ENCODE measurements at regions not wholly inside any gene's neighbourhood (a gene's known extent, or its start where the extent isn't known, plus 50 kb on each side); places are given as distances from the start of the nearest gene placed in this dataset.

DNA sequence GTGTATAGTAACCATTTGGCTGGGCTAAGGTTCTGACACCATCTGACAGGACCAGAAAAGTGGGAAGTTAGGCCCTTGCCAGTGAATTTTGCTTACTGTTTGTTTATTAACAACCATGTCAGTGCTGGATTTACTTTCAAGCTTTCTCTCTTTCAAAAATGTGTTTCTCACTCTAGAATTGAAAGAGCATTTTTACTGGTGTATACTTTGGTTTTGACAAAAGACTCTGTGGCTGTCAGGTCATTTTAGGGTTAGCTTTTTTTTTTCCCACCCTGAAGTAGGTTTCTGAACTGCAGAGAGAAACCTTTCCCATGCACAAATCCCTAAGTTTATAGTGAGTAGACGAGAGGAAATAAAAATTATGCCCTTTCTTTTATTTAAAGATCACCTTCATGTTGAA lies 230.0 kb upstream of the TBC1D5 start:
- Histone ChIP-seq H3K4me3 (replicated peaks in 1 of 3) (no peak overlapping the region), H3K4me1 (no peaks in the 10 kb centered on the region)
- WGBS, 2 donors, result 63 to 73% methylated on average over 1 of the region's 1 CpG

DNA sequence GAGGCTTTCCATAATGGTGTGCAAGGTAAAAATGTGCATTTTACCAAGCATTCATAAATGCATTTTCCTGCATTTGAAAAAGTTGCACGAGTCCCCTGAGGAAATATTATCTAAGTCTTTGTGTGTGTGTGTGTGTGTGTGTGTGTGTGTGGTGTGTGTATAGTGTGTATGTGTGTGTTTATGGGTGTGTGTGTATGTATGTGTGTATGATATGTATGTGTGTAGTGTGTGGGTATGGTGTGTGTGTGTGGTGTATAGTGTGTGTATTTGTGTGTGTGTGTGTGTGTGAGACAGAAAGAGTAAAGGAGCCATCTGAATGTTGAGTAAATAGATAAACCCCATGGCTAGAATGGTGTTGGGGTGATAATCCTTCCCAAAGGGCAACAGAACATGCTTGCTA lies 229.6 kb upstream of the TBC1D5 start:
- Histone ChIP-seq H3K9me3 (no peaks in the 10 kb centered on the region), H3K4me1 (no peaks in the 10 kb centered on the region), H3K27ac (no peak overlapping the region), H3K4me3 (replicated peaks in 1 of 3) (no peak overlapping the region), H3K27me3 (no peaks in the 10 kb centered on the region), H3K36me3 (no peaks in the 10 kb centered on the region)
- intact Hi-C loops (cut with DNase I), result no loop called here
- DNase-seq, result no peak
- TF ChIP-seq POLR2A (IDR thresholded peaks at IDR 0.05) (no peak), CTCF (IDR thresholded peaks at IDR 0.05) (no peak)
- 89 to 93% methylated on average over 1 of the region's 1 CpG for WGBS, 2 donors

More for the DNA sequence above, 230.0 kb upstream of the TBC1D5 start:
- intact Hi-C loops (cut with DNase I), result no loop called here
- H3K36me3 ChIP-seq, result no peaks in the 10 kb centered on the region
- DNase-seq, result no peak
- TF ChIP-seq CTCF (IDR thresholded peaks at IDR 0.05) (no peak), POLR2A (IDR thresholded peaks at IDR 0.05) (no peak)
- H3K27me3 ChIP-seq, result no peaks in the 10 kb centered on the region
- no peak overlapping the region for H3K27ac ChIP-seq
- H3K9me3 ChIP-seq, result no peaks in the 10 kb centered on the region

DNA sequence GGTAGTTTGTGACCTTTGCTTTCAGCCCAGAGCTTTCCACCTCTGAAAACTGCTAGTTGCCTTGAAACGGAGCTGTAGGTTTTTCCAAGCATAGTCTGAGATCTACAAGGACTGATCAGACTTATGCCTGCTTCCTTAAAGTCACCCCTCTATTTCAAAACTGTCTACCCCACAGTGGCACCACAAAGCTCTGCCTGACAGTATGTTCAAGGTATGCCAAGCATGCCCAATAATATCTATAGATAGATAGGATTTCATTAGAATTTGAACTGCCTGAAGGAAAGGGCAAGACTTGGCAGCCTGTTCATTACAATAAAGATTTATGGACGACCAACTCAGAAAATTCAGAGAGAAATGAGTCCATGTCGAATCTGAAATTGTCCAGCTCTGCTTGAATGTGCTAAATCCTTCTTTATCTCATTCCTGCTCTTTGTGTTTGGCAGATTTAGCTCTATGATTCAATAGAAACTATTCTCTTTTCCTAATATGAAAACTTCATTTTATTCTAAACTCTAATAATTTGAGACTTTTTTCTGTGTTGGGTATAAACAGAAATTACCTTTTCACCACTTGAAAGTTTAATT lies 227.6 kb upstream of the TBC1D5 start:
- H3K4me1 ChIP-seq, result no peaks in the 10 kb centered on the region
- intact Hi-C loops (cut with DNase I), result no loop called here
- WGBS, 2 donors, result 62 to 64% methylated on average over 3 of the region's 3 CpGs
- no peak overlapping the region for H3K27ac ChIP-seq
- H3K27me3 ChIP-seq, result no peaks in the 10 kb centered on the region
- no peak overlapping the region for H3K4me3 ChIP-seq (replicated peaks in 1 of 3)
- no peak for DNase-seq
- TF ChIP-seq POLR2A (IDR thresholded peaks at IDR 0.05) (no peak), CTCF (IDR thresholded peaks at IDR 0.05) (no peak)
- H3K36me3 ChIP-seq, result no peaks in the 10 kb centered on the region
- no peaks in the 10 kb centered on the region for H3K9me3 ChIP-seq

- Histone ChIP-seq H3K4me3 (replicated peaks in 1 of 3) (no peak overlapping the region), H3K27ac (no peak overlapping the region), H3K36me3 (no peaks in the 10 kb centered on the region), H3K4me1 (no peaks in the 10 kb centered on the region), H3K27me3 (no peaks in the 10 kb centered on the region), H3K9me3 (no peaks in the 10 kb centered on the region)
- DNase-seq, result no peak
- TF ChIP-seq CTCF (IDR thresholded peaks at IDR 0.05), result no peak
- no peak for TF ChIP-seq POLR2A (IDR thresholded peaks at IDR 0.05)
- intact Hi-C loops (cut with DNase I), result no loop called here
- 95% methylated on average over 3 of the region's 3 CpGs for WGBS, 2 donors
These were observed 226.8 kb upstream of the TBC1D5 start for GRCh38 chr3:17969244-17969643.

DNA sequence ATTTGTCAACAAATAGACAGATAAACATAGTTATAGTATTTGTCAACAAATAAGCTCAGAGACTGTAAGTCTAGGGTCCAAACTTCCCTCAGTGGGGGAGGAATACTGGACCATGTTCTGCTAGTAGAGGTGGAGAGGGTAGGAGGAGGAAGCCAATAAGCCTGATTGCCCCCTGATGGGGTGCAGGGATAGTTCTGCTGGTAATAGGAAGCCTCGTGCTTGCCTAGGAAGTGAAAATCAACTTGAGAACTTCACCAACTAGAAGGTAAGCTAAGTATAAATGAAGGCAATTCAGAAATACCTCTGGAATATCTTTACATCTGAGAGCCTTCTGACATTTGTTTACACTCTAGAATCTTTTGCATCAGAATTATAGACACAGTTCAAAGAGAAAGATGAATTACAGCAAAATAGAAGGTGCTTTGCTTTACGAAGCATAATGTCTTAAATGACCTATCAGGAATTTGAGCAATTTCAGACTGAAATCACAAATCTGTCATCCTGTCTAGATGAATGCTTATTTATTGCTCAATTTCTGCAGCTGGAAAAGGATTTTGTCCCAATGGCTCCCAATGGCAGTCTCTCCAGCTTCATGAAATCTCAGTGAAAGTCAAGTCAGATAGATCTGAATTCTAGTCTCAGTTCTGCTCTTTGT lies 225.6 kb upstream of the TBC1D5 start:
- TF ChIP-seq CTCF (IDR thresholded peaks at IDR 0.05) (no peak), POLR2A (IDR thresholded peaks at IDR 0.05) (no peak)
- H3K4me3 ChIP-seq (replicated peaks in 1 of 3), result no peak overlapping the region
- H3K36me3 ChIP-seq, result no peaks in the 10 kb centered on the region
- H3K4me1 ChIP-seq, result no peaks in the 10 kb centered on the region
- intact Hi-C loops (cut with DNase I), result no loop called here
- no peak for DNase-seq
- WGBS, 2 donors, result 58 to 60% methylated on average over 2 of the region's 2 CpGs
- no peaks in the 10 kb centered on the region for H3K9me3 ChIP-seq
- H3K27me3 ChIP-seq, result no peaks in the 10 kb centered on the region
- no peak overlapping the region for H3K27ac ChIP-seq
